NCI-H524 (cell line): ENCODE measurements at regions not wholly inside any gene's neighbourhood (a gene's known extent, or its start where the extent isn't known, plus 50 kb on each side); places are given as distances from the start of the nearest gene placed in this dataset.
"Not testable (repeated sequence)": the region's sequence is repeated elsewhere in the genome, so short reads cannot be mapped to it uniquely, and the experiment has no call there.

Experiments
- DNase-seq, 2 experiments: peaks; one replicate each; lab custom pipeline; 2025; lab: John Stamatoyannopoulos, UW

DNA sequence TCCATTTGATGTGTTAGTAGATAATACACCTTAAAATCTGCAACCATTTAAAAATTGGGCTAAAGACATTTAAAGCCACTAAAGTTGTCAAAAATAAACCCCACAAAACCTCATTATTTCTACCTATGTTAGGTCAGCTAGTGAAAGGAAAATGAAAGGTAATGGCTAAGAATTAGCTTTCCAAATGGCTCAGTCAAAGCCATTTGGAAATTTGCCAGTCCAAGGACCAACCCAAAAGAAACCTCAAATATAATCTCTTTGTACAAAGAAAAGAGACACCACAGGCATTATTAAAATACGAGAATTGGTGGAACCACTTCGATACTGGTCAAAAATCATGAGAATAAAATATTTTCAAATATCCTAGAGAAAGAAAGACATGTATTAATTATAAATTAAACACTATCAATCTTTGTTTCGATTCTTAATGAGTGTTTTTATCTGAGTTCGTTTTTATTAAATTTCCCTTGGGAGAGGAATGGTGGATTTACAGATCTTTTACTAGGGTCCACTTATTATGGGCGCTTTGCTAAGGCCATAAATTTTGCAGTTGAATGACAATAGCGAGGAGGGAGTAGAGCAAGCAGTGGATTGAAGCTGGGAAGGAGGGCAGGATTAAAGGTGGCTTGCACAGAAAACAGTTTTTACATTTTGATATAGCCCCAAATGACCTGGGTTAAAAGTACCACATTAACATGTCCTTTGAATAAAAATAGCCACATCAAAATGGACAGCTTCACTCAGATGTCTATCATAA, 116.8 kb upstream of the SHB start:
- DNase-seq, result no peak

DNA sequence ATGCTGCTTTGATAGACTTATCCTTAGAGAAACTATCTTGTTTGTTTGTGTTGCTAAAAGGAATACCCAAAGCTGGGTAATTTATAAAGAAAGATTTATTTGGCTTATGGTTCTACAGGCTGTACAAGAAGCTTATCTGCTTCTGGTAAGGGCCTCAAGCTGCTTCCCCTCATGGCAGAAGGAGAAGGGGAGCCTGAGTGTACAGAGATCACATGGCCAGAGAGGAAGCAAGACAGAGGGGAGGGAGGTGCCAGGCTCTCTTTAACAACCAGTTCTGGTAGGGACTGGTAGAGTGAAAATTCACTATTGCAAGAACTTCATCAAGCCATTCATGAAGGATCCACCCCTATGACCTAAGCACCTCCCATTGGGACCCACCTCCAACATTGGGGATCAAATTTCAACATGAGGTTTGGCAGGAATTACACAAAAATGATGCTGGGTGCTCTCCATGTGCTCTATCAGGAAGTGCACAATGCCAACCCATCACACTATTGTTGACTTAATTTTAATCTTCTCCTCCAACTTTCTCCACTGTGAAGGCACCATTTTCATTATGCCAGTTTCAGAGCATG, 115.1 kb upstream of the SHB start:
- DNase-seq, result no peak

DNA sequence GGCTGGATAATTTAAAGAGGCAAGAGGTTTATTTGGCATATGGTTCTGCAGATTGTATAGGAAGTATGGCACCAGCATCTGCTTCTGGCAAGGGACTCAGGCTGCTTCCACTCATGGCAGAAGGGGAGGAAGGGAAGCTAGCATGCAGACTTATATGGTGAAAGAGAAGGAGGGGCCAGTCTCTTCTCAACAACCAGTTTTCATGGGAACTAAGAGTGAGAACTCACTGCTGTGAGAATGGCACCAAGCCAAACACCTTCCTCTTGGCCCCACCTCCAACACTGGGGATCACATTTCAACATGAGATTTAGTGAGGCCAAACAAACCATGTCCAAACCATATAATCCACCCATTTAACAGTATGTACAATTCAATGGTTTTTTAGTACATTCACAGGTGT, 113.3 kb upstream of the SHB start:
- peak; percentile 20 to 21 for DNase-seq

DNA sequence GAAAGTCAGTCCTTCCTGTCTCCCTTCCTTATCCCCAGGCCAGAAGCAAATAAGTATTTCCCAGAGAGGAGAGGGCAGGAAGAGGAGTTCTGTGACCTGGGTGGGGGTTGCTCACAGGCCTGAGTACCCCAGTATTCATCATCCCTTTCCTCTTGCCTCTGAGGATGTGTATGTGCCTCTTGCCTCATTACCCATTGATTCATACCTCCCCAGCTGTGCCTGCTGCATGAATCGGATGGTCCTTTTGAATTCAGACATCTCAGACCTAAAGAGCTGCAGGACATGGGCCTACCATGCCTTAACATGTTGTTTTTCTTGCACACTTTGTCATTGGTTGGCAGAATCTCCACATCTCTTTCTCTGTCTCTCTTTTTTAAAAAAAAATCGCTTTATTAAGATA, 112.8 kb upstream of the SHB start:
- no peak for DNase-seq

DNA sequence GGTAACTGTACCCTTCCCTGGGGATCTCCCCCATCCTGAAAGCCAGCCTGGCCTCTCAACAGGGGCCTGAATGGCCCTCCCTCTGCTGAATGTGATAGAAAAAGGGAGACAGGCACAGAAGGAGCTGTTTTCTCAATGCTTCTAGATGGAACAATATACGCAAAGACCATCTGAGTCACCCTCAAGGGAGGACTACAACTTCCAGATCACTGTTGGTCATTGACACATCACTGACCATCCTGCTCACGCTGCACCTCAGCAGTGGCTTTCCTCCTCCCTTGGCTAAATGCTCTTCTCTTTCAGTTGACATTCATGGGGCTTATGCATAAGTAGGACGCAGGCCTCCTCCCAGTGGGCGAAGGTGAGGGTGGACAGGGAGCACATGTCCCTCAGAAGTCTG, 112.2 kb upstream of the SHB start:
- DNase-seq, result no peak

DNA sequence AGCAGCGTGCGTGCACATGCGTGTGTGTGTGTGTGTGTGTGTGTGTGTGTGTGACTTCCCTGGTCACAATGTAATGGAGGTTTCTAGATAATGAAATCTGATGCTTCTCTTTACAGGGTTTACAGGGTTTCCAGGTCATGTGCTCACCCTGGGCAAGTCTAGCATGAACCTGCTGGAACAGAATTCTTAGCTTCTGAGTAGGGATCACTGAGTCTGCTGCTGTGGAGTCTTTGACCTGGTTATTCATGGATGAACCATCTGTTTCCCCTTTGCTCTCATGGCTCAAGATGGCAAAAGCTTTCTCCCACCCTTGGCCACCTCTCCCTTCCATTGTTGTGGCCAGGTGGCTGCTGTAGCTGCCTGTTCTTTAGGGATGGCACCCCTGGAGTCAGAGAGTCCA, 111.6 kb upstream of the SHB start:
- peak in 1 of 2 experiments; percentile 10 for DNase-seq

DNA sequence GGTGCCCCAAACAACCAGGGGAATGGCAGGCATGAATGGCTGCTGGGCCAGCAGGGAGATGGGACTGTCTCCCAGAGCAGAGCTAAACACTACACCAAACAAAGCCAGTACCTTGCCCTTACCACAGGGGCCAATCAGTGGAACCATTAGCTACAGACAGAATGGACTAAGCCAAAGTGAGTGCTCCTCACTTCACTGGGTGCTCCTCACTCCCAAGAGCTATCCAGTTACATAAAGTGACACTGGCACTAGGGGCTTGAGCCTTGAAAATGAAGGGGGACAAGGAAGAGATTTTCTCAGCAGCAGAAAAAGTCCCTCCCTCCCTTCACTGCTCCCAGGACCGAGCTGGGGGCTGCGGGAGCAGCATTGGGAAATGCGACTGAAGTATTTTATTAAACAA, 110.9 kb upstream of the SHB start:
- DNase-seq, result no peak

DNA sequence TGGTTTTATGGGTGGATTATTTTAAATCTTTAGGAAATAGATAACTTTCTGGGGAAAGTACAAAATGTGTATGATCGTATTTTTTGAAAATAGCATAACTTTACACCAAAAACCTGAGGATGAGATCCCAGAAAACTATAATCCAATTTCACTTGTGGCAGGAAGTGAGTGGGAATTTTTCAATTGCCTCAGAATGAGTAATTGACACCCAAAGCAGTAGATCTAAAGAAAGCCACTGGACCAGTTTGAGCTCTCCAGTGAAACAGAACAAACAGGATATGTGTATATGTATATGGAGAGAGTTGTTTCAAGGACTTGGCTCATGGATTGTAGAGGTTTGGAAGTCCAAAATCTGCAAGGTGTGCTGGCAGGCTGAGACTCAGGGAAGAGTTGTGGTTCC, 109.2 kb upstream of the SHB start:
- DNase-seq, result no peak

DNA sequence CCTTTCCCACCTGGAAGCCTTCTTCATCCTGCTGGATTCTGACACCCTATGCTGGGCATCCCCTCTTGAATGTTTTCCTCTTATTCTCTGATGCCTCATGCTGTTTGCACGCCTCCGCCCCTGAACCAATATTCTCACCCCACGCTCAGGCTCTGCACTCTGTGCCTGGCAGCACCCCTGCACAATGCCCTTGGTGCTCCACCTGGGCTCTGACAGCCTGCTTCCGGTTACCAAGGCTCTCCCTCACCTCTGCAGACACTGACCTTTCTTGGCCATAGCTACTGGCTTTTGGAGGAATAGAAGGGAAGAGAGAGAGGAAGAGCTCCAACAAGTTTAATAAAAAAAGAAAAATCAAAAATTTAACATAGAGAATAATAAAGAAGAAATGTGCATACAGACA, 108.7 kb upstream of the SHB start:
- DNase-seq, result no peak

DNA sequence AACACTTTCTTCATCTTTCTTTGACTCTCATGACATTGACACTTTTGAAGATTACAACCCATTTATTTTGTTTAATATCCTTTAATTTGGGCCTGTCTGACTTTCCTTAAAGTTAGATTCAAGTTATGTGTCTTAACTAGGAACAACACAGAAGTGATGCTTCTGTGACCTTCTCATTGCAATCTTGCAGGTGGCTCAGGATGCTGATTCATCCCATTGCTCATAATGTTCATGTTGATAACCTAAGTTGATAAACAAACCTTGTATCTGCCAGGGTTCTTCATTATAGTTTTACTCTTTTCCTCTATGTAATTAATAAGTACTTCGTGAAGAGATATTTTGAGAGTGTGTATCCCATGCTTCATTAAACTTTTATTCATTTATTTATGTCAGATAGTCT, 107.2 kb upstream of the SHB start:
- no peak for DNase-seq

DNA sequence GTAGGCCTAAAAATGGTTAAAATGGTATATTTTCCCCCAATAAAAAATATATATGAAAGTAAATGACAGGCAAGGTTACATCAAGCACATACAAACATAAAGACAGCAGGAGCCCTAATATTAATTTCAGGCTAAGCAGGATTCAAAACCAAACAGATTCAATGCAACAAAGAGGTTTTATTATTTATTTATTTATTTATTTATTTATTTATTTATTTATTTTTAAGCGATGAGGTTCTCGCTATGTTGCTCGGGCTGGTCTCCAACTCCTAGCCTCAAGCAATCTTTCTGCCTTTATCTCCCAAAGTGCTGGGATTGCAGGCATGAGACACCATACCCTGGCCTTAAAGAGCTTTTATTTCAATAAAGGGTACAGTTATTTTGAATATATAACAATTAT, 106.4 kb upstream of the SHB start:
- no peak for DNase-seq

DNA sequence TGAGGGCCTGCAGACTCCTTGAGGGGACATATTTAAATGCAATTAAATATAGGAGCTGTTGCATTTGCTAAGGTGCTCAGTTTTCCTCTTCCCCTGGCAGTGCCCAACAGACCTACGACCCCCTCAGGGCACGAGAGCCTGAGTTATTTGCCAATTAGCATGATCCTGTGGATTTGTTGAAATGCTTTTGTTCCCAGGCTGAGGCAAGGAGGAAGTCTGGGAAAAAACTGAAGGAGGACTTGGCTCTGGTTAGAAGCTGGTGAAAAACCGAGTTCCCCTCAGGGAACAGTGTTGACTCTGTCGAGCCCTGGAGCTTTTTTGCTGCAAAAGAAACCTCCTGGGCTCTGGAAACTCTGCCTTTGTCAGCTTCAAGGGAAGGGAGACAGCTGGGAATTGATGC, 103.6 kb upstream of the SHB start:
- no peak for DNase-seq

DNA sequence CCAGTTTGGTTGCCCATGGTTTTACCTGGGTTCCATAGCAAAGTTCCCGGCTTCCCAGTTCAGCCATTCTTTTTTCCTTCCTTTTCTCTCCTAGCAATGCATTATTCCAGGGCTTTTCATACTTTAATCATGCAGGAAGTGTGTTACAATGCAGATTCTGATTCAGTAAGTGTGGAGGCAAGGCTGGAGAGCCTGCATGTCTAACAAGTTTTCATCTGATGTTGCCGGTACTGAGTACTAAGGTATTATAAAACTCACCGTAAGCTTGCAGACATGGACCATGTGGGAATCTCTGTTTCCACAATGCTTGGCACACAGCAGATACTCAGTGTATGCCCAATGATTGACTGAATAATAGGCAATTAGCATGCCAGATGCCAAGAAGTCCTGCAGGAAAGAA, 102.9 kb upstream of the SHB start:
- no peak for DNase-seq

DNA sequence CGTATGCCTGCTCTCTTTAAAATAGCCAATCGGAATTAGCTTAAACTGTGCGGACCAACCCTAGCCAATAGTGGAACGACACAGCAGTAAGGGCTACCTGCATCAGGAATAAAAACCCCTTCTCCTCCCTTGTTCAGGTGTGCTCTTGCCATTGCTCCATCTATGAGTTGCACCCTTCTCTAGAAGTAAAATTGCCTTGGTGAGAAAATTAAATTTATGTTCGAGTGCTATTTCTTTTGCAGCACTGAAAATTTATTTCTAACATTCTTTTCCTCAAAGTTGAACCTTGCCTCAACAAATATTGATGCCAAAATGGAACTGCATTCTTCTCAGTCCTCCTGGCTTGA, 102.5 kb upstream of the SHB start:
- no peak for DNase-seq

DNA sequence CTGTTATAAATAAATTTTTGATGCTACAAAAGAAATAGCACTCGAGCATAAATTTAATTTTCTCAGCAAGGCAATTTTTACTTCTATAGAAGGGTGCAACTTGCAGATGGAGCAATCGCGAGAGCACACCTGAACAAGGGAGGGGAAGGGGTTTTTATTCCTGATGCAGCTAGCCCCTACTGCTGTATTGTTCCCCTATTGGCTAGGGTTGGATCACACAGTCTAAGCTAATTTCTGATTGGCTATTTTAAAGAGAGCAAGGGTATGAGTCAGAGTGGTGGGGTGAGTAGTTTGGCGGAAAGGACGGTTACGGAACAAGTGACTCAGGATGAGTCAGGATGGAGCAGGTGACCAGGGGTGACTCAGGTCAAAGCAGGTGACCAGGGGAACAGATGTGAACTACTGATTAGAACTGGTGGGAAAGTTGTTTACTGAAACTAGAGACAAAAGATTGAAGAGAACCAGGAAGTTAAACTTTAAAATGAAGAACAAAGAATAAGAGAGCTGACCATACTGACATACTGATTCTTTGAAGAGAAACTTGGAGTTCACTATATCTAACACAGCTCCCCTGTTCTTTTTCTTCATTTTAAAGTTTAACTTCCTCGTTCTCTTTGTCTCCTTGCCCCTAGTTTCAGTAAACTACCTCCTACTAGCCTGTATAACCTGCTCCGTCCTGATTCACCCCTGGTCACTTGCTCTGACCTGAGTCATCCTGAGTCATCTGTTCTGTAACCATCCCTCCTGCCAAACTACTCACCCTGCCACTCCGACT, 101.9 kb upstream of the SHB start:
- DNase-seq, result not testable (repeated sequence)

DNA sequence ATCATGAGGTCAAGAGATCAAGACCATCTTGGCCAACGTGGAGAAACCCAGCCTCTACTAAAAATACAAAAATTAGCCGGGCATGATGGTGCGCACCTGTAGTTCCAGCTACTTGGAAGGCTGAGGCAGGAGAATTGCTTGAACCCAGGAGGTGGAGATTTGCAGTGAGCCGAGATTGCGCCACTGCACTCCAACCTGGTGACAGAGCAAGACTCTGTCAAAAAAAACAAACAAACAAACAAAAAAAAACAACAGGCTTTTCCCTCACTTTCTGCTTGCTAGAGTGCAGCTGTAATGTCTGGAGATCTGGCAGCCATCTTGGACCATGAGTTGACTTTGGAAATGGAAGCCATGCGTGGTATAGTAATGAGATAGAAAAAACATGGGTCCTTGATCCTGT, 101.1 kb upstream of the SHB start:
- not testable (repeated sequence) for DNase-seq

DNA sequence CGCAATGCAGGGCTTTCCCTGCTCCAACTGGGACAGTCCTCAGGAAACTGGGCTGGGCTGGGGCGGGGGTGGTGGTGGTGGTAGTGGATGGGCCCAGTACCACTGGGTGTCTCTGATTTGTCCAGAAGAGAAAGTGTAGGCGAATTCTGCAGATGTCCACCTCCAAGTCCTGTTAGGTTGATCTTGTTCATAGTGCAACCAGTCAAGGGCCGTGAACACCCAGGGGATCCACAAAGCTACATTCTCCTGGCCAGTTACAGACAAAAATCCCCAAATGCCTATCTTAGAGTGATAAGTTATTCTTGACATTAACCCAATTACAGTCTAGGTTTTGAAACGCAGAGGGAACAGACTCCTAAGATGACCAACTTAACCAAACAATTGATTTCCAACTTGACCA, 97.5 kb upstream of the SHB start:
- no peak for DNase-seq

DNA sequence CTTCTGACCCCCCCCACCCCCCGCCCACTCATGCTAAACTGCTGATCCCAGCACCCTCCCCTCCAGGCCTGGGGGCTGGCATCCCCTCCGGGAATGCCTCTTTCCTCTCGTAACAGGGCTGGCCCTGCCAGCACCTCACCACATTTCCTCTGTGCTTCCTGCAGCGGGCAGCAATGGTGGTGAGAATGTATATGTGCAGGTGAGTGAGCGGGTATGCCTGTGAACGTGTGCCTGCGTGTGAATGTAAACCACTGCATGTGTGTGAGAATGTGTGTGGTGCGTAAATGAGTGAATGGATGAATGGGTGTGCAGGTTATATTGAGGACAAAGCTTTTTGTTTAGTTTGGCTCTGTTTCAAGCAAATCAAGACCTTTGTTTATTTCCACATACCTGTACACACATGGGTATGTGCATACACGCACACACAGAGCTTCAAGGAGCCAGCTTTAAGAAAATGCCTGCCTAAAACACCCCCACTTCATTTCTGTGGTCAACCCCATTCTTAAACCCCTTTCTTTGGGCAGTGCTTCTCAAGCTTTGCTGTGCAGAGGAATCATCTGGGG, 95.7 kb upstream of the SHB start:
- no peak for DNase-seq

DNA sequence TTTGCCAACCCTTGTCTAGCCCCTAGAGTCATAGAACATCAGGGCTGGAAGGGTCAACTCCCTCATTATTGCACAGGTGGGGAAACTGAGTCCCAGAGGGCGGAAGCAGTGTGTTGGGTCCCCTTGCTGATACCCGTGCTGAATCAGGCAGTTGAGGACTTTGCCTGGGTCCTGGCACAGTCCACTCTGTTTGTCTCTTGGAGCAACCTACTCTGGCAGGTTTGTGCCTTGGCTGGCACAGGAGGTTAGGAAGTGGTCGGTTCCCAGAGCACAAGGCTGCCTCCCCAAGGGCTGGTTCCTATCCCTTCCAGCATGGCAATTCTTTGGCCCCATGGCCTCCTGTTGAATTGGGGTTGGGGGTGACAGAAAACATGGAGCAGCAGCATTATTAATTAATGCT, 94.5 kb upstream of the SHB start:
- no peak for DNase-seq

DNA sequence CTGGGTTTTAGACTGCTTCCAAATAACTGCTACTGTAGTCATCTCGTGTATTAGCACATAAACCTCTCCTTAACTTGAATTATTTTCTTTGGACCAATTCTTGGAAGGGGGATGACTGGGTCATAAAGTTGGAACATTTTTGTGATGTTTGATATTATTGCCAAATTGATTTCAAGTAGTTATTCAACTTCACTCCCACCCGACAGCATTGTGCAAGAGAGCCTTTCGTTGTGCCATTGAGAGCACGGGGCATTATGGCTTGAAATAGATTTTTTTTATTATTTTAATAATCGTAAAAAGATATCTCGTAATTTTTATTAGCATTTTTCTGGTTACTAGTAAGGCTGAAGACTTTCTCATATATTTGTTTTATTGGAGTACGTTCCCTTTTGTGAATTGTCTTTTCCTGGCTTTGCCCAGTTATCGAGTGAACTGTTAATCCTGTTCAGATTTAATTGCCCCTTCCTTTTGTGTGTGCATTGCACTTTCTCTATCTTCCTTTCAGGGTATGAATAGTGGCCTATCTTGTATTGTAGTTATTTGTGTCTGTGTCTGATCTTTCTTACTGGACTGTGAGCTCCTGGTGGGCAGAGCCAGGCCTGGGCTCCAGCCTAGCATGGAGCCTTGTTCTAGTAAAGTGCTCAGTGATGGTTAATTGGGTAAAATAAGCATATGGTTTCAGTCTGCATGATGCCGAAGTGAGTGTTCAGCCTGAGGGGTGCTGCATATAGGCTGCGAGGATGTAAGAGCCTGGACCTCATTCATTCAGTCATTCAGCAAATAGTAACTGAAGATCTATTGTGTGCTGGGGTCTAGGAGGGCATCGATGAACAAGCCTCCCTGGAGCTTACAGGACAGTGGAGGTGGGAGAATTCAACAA, 93.5 kb upstream of the SHB start:
- no peak for DNase-seq

DNA sequence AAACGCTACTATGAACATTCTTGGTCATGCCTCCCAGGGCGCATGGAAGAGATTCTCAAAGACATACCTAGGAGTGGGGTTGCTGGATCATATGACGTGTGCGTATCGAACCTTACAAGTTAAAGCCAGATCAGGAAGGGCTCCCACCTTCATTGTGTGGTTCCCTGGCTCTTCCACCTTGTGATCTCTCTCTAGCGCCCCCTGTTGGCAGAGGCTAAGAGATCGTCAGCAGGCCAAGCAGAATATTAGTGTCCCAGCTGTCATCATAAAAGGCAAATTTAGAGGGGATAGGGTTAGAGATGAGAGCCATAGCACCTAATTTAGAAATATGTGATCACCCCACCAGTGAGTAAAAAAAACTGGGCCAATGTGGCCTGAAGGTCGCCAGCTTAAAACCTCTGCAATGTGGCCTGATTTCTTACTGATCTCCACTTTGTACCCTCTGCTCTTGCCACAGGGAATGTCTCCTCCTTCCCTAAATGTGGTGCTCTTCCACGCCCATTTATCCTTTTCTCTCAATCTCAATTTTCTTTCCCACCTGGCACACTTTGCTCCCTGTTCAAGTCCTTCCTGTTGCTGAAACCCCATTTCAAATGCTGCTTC, 91.7 kb upstream of the SHB start:
- peak; percentile 3 to 66 for DNase-seq

DNA sequence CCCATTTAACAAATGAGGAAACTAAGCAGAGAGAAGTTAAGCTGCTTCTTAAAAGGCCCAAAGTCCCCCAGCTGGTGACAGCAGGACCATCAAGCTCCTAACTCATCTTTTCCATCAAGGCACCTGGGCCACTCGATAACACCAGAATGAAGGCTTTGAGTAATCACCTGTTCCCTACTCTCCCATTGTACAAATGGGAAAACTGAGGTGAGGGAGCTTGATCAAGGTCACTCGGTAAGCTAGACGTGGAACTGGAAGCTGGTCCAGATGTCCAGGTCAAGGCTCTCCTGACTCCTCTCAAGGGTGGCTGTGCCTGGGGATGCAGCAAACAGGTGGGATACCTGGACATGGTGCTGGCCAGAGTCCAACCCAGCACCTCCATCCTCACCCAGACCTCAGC, 90.6 kb upstream of the SHB start:
- DNase-seq, result no peak
